ENCODE measurements at regions not wholly inside any gene's neighbourhood (a gene's known extent, or its start where the extent isn't known, plus 50 kb on each side); places are given as distances from the start of the nearest gene placed in this dataset.
A peak's percentile ranks its signal among the peaks of the same experiment; 100 is the strongest.
"Not testable (repeated sequence)": the region's sequence is repeated elsewhere in the genome, so short reads cannot be mapped to it uniquely, and the experiment has no call there.

- not testable (repeated sequence) for ATAC-seq; DNase-seq (ENCODE audit: low spot score)
Measured at GRCh38 chr4:82301390-82301789, 72.4 kb downstream of the HNRNPD start.

DNA sequence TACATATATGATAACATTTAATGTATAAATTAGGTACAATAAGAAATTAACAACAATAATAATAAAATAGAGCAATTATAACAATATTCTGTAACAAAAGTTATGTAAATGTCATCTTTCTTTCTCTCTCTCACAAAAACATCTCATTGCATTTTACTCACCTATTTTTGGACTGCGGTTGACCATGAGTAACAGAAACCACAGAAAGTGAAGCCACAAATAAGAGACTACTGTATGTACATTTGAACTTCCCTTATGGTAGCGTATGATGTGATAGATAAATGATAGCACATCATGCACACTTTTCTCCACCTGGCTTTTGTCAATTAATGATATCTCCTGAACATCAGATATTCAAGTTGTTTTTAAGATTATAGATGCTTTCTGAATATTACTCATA, 80.5 kb downstream of the HNRNPD start:
- ATAC-seq (no peak), DNase-seq (ENCODE audit: low spot score) (no peak)

DNA sequence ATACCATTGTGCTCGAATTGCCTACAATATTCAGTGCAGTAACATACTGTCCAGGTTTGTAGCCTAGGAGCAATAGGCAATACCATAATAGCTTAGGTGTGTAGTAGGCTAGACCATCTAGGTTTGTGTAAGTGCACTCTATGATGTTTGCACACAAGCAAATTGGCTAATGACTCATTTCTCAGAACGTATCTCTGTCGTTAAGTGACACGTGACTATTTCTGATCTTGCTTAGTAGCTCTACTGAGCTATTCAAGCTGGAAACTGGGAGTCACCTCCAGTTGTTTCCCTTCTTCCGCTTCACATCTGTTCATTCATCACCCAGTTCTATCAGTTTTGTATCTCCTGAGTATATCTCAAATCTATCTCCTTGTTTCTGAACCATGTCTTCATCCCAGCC, 86.1 kb downstream of the HNRNPD start:
- DNase-seq (ENCODE audit: low spot score), result no peak
- ATAC-seq, result no peak

DNA sequence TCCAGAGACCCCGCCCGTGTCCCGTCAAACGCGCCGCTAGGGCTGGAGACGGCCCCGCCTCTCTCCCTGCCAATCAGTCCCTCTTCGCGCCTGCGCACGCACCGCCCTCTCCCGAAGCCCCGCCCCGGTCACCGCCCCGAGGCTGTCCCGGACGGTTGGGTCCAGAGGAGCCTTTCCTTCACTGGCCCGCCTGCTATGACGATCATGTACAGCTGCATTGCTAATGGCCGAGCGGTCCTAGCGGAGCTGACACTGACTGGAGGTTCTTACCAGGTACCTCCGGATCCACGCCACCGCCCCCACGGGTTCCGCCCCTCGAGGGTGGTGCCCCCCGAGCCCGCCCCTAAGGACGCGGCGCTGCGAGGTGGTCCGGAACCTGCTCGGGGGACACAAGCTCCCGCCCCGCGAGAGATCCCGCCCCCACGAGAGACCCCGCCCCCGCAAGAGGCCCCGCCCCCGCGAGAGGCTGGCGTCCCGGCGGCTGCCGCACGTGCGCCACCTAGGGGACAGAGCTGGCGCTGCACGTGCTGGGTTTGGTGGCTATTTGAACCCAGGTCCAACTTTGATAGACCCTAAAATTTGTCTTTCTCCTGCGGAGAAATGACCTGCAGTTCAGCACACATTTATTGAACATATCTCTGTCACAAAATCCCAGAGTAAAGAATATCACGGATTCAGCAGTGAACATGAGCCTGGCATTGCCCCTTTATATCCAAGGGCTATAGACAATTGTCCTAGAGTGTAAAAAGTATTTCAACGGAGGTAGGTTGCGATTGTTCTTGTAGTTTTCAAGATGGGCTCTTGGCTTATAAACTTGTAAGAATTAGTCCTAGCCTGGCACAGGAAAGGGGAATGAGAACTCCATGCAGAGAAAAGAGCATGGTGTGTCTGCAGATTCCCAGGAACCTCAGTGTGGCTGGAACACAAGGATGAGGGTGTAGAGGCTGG, 88.7 kb downstream of the HNRNPD start:
- DNase-seq (ENCODE audit: low spot score) (peak; percentile 99), ATAC-seq (peak; percentile 94)

DNA sequence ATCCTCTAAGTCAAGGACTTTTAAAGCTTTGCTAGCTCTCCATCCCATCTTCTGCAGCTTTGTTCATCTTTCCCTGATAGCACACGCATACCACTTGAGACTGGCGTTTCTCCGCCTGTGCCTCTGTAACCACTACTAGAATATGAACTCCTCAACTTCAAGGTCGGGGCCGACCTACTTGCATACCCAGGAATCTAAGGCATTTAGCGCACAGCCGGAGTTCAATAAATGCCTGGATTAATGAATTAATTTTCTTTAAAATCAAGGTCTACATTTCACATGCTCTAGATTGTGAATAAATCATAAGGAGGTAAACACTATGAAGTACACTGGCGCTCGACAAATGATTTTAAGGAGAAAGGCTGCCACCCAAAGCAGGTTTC, 89.3 kb downstream of the HNRNPD start:
- no peak for ATAC-seq
- no peak for DNase-seq (ENCODE audit: low spot score)

DNA sequence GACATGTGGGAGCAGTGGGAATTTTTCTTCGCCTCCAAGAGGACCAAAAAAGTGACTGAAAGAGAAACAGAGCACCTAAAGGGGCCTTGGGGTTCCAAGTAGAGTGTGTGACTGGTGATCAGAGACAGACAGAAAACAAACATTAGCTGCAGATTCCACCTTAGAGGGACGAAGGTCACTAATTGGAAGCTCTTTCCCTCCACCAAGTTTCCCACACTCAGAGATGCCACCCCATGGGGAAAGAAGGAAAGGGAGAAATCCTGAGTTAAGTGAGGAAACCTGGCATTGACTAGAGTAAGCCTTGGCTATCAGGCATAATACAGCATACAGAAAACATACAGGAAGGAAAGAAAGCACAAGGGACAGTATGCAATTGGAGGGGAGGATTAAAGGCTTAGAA, 90.9 kb downstream of the HNRNPD start:
- ATAC-seq (no peak), DNase-seq (ENCODE audit: low spot score) (no peak)

DNA sequence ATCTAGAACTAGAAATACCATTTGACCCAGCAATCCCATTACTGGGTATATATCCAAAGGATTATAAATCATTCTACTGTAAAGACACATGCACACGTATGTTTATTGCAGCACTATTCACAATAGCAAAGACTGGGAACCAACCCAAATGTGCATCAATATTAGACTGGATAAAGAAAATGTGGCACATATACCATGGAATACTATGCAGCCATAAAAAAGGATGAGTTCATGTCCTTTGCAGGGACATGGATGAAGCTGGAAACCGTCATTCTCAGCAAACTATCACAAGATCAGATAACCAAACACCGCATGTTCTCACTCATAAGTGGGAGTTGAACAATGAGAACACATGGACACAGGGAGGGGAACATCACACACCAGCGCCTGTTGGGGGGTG, 94.2 kb downstream of the HNRNPD start:
- not testable (repeated sequence) for DNase-seq (ENCODE audit: low spot score); ATAC-seq

DNA sequence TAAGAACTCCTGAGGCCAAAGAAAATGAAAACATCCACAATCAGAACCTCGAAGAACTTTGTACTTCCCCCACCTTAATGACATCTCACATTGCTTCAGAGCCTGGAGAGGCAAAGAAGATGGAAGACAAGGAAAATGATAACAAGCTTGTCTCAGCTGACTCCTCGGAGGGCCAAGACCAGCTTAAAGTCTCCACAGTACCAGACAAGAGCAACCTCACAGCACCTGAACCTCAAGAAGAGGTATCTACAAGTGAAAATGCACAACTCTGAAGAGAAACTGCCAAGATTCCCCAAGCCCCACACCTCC, 97.5 kb downstream of the HNRNPD start:
- ATAC-seq, result no peak

DNA sequence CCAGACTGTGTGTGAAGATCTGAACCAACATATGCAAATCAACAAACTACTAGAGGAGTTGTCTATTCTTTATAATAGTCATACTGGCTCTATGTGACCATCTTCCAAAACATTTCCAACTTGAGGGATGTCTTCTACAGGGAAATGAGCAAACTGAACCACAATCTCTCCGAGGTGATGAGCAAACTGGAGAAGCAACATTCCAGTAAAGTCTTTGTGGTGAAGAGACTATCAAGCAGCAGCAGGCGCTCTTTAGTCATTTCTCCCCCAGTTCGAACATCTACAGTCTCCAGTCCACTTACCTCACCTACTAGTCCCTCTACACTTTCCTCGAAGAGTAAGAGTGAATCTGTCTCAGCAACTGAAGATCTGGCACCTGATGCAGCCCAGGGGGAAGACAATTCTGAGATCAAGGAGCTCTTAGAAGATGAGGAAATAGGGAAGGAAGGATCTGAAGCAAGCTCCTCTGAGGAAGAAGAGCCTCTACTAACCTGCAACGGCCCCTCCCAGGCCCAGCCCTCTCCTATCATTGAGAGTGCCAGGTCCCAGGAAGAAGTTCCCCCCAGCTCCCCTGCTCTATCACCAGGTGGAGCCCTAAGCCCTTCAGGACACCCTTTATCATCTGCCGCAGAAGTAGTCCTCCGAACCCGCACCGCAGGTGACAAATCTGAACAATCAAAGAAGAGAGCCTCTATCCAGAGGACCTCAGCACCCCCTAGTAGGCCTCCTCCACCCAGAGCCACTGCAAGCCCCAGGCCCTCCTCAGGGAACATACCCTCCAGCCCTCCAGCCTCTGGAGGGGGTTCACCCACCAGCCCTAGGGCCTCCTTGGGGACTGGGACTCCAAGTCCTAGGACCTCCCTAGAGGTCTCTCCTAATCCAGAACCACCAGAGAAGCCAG, 98.1 kb downstream of the HNRNPD start:
- no peak for ATAC-seq
- no peak for DNase-seq (ENCODE audit: low spot score)

More for the DNA sequence above, 97.5 kb downstream of the HNRNPD start:
- DNase-seq (ENCODE audit: low spot score), result no peak

DNA sequence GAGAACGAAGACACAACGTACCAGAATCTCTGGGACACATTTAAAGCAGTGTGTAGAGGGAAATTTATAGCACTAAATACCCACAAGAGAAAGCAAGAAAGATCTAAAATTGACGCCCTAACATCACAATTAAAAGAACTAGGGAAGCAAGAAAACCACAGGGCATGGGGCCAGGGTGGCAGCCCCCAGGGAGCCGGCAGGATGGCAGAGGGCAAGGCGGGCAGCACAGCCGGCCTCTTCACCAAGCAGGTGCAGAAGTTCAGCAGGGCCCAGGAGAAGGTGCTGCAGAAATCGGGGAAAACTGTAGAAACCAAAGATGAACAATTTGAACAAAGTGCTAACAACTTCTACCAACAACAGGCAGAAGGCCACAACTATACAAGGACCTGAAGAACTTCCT, 99.1 kb downstream of the HNRNPD start:
- not testable (repeated sequence) for ATAC-seq; DNase-seq (ENCODE audit: low spot score)

GRCh38 chr4:82272523-82272922, 101.3 kb downstream of the HNRNPD start:
- not testable (repeated sequence) for ATAC-seq; DNase-seq (ENCODE audit: low spot score)

DNA sequence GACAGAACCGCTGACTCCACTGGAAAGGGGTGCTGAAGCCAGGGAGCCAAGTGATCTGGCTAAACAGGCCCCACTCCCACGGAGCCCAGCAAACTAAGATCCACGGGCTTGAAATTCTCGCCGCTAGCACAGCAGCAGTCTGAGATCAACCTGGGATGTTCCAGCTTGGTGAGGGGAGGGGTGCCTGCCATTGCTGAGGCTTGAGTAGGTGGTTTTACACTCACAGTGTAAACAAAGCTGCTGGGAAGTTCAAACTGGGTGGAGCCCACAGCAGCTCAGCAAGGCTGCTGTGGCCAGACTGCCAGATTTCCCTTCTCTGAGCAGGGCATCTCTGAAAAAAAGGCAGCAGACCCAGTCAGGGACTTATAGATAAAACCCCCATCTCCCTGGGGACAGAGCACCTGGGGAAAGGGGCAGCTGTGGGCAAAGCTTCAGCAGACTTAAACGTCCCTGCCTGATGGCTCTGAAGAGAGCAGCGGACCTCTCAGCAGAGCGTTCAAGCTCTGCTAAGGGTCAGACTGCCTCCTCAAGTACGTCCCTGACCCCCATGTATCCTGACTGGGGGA, 101.8 kb downstream of the HNRNPD start:
- not testable (repeated sequence) for ATAC-seq; DNase-seq (ENCODE audit: low spot score)

DNA sequence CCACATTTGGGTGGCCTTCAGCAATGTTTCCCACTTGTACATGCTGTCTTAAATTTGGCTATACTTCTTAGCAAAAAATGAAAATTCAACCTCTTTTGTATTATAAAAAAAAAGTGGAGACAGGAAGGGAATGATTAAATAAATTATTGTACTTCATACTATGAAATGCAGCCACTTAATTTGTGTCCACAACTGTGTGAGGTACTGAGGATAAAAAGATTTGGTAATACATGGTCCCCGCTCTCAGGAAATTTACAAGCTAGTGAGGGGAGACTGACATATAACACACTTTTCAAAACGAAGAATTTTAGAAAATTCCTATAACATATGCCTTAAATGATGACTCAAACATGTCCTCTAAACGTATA, 105.0 kb downstream of the HNRNPD start:
- DNase-seq (ENCODE audit: low spot score), result no peak
- ATAC-seq, result no peak

DNA sequence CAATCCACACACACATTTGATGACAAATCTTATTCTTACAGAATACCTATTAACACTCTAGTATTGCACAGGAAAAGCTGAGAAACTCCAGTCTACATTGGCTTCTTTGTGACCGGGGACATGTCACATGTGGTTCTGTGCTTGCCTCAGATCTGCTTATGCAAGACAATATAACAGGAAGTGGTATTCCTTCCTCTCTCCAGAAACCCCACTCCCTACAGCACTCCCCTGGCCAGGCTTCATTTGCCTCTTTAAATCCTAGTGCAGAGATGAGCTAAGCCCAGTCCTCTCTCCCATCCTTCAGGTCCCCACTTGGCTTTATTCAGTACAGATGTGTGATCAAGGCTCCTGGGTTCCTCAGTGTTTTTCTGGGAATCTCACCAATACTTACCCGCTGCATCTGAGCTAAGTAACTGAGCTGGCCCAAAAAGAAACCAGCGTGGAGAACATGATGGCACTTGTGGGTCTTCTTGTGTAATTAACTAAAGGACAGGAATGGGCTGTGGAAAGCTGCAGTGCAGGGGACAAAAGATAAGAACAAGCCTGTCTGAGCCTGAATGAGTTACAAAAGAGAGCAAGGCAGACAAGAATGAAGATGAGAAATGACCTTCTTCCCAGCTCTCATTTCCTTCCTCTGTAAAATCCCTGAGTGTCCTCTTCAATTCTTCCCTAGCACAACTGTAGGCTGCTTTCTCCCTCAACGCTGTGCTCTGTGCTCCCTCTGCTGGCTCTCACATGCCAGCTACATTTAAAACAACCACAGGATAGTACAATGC, 105.6 kb downstream of the HNRNPD start:
- peak; percentile 99 for ATAC-seq
- DNase-seq (ENCODE audit: low spot score), result peak; percentile 58

DNA sequence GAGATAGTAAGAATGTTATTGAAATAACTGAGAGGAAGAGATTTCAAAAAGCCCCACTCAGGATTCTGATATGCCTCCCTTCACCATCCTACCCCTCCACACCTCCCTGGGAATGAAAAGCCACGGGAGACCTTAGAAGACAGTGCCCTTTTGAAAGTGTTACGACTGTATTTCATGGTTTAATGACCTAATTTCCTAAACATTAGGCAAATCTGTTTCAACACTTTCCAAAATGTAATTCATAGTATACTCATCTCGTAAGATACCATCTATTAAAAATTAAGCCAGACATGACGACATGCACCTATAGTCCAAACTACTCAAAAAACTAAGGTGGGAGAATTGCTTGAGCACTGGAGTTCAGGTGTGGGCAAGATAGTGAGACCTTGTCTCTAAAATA, 106.3 kb downstream of the HNRNPD start:
- DNase-seq (ENCODE audit: low spot score), result no peak
- ATAC-seq, result no peak

- DNase-seq (ENCODE audit: low spot score) (no peak), ATAC-seq (no peak)
Measured at GRCh38 chr4:82266345-82266744, 107.4 kb downstream of the HNRNPD start.

DNA sequence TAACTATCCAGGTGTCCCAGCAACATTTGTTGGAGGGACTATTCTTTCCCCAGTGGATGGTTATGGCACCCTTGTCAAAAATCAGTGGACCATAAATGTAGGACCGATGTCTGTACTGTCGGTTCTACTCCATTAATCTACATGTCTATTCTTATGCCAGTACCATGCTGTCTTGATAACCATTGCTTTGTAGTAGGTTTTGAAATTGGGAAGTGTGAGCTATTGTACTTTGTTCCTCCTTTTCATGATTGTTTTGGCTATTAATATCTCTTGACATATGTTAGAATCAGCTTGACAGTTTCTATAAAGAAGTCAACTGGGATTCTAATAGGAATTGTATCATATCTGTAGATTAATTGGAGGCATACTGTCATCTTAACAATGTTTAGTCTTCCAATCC, 112.7 kb downstream of the HNRNPD start:
- DNase-seq (ENCODE audit: low spot score) (no peak), ATAC-seq (no peak)

DNA sequence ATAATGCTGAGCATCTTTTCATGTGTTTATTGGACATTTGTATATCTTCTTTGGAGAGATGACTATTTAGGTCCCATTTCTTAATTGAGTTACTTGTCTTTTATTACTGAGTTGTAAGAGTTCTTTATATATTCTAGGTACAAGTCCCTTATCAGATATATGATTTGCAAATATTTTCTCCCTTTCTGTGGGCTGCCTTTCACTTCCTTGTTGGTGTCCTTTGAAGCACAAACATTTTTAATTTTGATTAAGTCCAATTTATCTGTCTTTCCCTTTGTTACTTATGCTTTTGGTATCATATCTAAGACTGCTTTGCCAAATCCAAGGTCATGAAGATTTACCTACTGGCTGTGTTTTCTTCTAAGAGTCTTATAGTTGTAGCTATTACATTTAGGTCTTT, 113.2 kb downstream of the HNRNPD start:
- DNase-seq (ENCODE audit: low spot score) (no peak), ATAC-seq (no peak)

GRCh38 chr4:82256718-82257117, 117.1 kb downstream of the HNRNPD start:
- no peak for ATAC-seq
- DNase-seq (ENCODE audit: low spot score), result no peak

DNA sequence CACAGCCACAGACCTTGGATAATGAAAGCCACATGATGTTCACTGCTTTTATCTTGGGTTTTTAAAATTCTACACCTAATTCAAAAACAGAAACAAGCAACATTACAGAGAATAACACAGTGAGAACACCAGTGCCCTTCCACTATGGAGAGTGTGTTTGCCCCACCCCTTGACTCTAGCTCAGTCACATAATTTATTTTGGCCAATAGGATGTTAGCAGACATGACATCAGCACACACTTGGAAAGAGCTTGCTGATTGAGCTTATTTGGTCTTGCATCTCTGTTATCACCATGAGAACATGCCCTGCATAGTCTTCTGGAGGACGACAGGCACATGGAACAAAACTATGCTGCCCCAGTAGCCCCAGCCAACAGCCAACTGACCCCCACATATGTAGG, 118.1 kb downstream of the HNRNPD start:
- ATAC-seq, result no peak
- no peak for DNase-seq (ENCODE audit: low spot score)

Data from left lobe of liver (tissue), 2 donors.